Thoracic aorta (tissue), 2 donors: ENCODE measurements at regions not wholly inside any gene's neighbourhood (a gene's known extent, or its start where the extent isn't known, plus 50 kb on each side); places are given as distances from the start of the nearest gene placed in this dataset.

Source experiments
- ATAC-seq: fragments of 150-250 bp; one replicate; pipeline ENCODE4 v1.8.0; 2017; ENCODE audit warnings: low read depth; ENCODE audit not compliant: insufficient number of reproducible peaks, low FRiP score
- DNase-seq: peaks from one replicate; pipeline ENCODE4 v3.0.0-alpha.2; 2020; ENCODE audit warnings: low spot score
- H3K27ac ChIP-seq, 2 donors: fragments of 200-600 bp; sonication (generic); 1 replicate in 1 of 2; 2 replicates in 1 of 2; pipeline ENCODE4 v1.5.1; 2016; ENCODE audit warnings: mild to moderate bottlenecking in 2 of 2, moderate library complexity in 2 of 2
- H3K27me3 ChIP-seq: fragments of 200-600 bp; sonication (generic); replicated peaks from 2 replicates; pipeline ENCODE4 v1.6.0; 2016; ENCODE audit warnings: mild to moderate bottlenecking; ENCODE audit not compliant: insufficient read depth
- H3K36me3 ChIP-seq: fragments of 200-600 bp; sonication (generic); one replicate; pipeline ENCODE4 v1.5.1; 2016
- H3K4me1 ChIP-seq, 2 donors: fragments of 200-600 bp; sonication (generic); 1 replicate in 1 of 2; 2 replicates in 1 of 2; pipeline versions ENCODE4 v1.5.1 to v1.6.0; 2016; ENCODE audit warnings: low read depth in 2 of 2, mild to moderate bottlenecking in 1 of 2; ENCODE audit not compliant: control insufficient read depth in 1 of 2
- H3K4me3 ChIP-seq: fragments of 200-600 bp; sonication (generic); 2 replicates; pipeline ENCODE4 v1.5.1; 2016; ENCODE audit warnings: mild to moderate bottlenecking
- H3K9me3 ChIP-seq: fragments of 200-600 bp; sonication (generic); 2 replicates; pipeline ENCODE4 v1.5.1; 2016
- TF ChIP-seq, protein P1 (sequence below): fragments of 200-600 bp; sonication (generic); IDR thresholded peaks from one replicate; pipeline ENCODE4 v1.5.1; 2019; ENCODE audit warnings: antibody characterized with exemption

DNA sequence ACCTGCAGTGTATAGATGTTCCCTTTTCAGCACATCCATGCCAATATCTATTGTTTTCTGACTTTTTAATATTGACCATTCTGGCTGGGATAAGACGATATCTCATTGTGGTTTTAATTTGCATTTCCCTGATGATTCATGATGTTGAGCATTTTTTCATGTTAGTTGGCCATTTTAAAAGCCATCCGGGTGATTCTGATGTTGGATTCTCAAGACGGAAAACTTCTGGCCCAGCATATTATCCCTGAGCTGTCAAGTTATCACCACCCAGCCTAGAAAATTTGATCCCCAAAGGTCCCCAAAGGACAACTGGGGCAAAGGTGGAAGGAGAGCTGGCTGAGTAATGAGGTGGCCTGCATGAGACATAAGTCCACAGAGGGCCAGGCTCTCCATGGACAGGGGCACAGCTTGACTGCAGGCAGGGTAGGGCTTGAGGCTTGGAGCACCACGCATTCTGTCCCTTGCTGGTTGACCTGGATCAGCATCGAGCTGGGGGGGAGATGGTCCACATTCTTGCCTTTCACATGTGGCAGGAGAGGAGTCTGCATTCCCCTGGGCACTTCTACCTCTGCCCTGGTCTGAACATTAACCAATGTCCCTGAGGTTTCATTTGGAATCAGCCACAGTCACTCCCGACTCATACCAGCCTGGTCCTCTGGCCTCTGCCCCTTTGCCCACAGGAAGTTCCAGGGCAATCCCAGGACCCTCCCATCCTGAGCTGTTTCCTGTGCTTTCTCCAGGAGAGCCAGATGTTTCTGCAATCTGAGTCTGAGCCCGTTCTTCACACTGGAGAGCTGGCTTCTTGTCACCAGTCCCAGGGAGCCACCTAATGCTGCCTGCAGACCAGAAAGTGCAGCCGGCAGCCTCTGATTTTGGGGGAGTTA lies 69.2 kb downstream of the ISG20 start:
- Histone ChIP-seq H3K27ac (peak overlapping the region in 1 of 2 donors; percentile 41), H3K36me3 (no peaks in the 10 kb centered on the region), H3K27me3 (no peaks in the 10 kb centered on the region), H3K9me3 (no peaks in the 10 kb centered on the region), H3K4me3 (no peak overlapping the region), H3K4me1 (peaks cover 2 to 29% of the 10 kb centered on the region in 2 donors)
- TF ChIP-seq, protein P1, sequence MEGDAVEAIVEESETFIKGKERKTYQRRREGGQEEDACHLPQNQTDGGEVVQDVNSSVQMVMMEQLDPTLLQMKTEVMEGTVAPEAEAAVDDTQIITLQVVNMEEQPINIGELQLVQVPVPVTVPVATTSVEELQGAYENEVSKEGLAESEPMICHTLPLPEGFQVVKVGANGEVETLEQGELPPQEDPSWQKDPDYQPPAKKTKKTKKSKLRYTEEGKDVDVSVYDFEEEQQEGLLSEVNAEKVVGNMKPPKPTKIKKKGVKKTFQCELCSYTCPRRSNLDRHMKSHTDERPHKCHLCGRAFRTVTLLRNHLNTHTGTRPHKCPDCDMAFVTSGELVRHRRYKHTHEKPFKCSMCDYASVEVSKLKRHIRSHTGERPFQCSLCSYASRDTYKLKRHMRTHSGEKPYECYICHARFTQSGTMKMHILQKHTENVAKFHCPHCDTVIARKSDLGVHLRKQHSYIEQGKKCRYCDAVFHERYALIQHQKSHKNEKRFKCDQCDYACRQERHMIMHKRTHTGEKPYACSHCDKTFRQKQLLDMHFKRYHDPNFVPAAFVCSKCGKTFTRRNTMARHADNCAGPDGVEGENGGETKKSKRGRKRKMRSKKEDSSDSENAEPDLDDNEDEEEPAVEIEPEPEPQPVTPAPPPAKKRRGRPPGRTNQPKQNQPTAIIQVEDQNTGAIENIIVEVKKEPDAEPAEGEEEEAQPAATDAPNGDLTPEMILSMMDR = no peak
- DNase-seq = no peak
- ATAC-seq = no peak

DNA sequence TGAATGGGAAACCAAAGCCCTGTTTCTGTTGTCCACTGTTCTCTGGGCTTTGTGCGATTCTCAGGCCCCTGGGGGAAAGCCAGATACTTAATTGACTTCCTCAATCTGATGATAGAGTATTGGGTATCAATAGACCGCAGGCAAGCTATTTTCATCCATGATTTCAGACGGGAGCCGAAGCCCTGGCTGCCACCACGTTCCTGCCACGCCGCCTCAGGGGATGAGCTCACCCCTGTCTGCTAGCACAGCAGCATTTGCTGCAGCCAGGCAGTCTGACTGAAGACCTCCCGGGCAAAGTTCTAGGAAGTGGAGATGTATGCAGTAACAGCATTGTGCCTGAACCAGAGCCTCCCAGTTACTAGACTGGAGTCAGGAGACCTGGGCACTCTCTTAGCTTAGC lies 69.8 kb downstream of the ISG20 start:
- ATAC-seq (no peak), DNase-seq (no peak)
- TF ChIP-seq, protein P1 = no peak

GRCh38 chr15:88710027-88710715 lies 71.4 kb downstream of the ISG20 start:
- Histone ChIP-seq H3K4me1 (peaks cover 0 to 25% of the 10 kb centered on the region in 2 donors), H3K36me3 (no peaks in the 10 kb centered on the region), H3K27me3 (no peaks in the 10 kb centered on the region), H3K9me3 (no peaks in the 10 kb centered on the region), H3K27ac (no peak overlapping the region), H3K4me3 (no peak overlapping the region)
- ATAC-seq = no peak
- DNase-seq = no peak
- TF ChIP-seq, protein P1 = no peak

More for the DNA sequence above, 69.8 kb downstream of the ISG20 start:
- no peak overlapping the region for H3K4me3 ChIP-seq
- H3K9me3 ChIP-seq = no peaks in the 10 kb centered on the region
- H3K27me3 ChIP-seq = no peaks in the 10 kb centered on the region
- no peaks in the 10 kb centered on the region for H3K36me3 ChIP-seq
- H3K27ac ChIP-seq = peak overlapping the region in 1 of 2 donors; percentile 41
- peaks cover 2 to 29% of the 10 kb centered on the region in 2 donors for H3K4me1 ChIP-seq

GRCh38 chr15:88711806-88712205 lies 73.0 kb downstream of the ISG20 start:
- no peaks in the 10 kb centered on the region for H3K27me3 ChIP-seq
- ATAC-seq = no peak
- no peaks in the 10 kb centered on the region for H3K36me3 ChIP-seq
- DNase-seq = no peak
- no peaks in the 10 kb centered on the region for H3K9me3 ChIP-seq
- H3K4me3 ChIP-seq = no peak overlapping the region
- peaks cover 0 to 15% of the 10 kb centered on the region in 2 donors for H3K4me1 ChIP-seq
- no peak overlapping the region for H3K27ac ChIP-seq
- TF ChIP-seq, protein P1 = no peak

- H3K36me3 ChIP-seq = no peaks in the 10 kb centered on the region
- TF ChIP-seq, protein P1 = no peak
- H3K4me1 ChIP-seq = peaks cover 7 to 18% of the 10 kb centered on the region in 2 donors
- H3K4me3 ChIP-seq = no peak overlapping the region
- ATAC-seq = no peak
- DNase-seq = no peak
- H3K27me3 ChIP-seq = no peaks in the 10 kb centered on the region
- no peak overlapping the region for H3K27ac ChIP-seq
- H3K9me3 ChIP-seq = no peaks in the 10 kb centered on the region
These were observed 76.1 kb downstream of the ISG20 start for GRCh38 chr15:88714782-88715372.
